K562 (cell line): ENCODE measurements at regions not wholly inside any gene's neighbourhood (a gene's known extent, or its start where the extent isn't known, plus 50 kb on each side); places are given as distances from the start of the nearest gene placed in this dataset.

ENCODE experiments used
- ATAC-seq: fragments of 200-7000 bp; cut with Tn5 transposase; 3 replicates; pipeline ENCODE4 v1.9.1; 2020; ENCODE audit warnings: moderate library complexity
- BruUV-seq: library from RNA; stranded (reverse); fragments of 400-500 nt; replicated peaks from 2 replicates; lab custom pipeline; 2021; lab: Mats Ljungman, UMichigan
- CTCF ChIA-PET: fragments of 300-600 bp; formaldehyde crosslinking; extraction: SDS; loops from one replicate; lab custom pipeline; 2021; ENCODE audit warnings: low intra/inter-chr PET ratio; lab: Yijun Ruan, JAX
- POLR2A ChIA-PET: fragments of 300-600, 350-650 bp; sonication (Branson Sonifier 250); formaldehyde crosslinking; extraction: SDS; loops from one replicate; lab custom pipeline; 2021; ENCODE audit warnings: antibody characterized with exemption, inconsistent platforms; lab: Yijun Ruan, JAX
- DNase-seq, 4 experiments: peaks; one replicate each; pipeline versions ENCODE4 v3.0.0 to v3.0.0-alpha.2; 2011 to 2018; ENCODE audit warnings: low spot score in 3 of 4, mixed read lengths in 3 of 4; ENCODE audit errors: extremely low read depth in 1 of 4
- FAIRE-seq: peaks from 2 replicates; lab custom pipeline; 2011; peaks lifted over from hg19 to GRCh38; lab: Jason Lieb, UNC
- H2AFZ ChIP-seq: 2 replicates; pipeline ENCODE4 v1.6.0; 2011; ENCODE audit warnings: low read depth, low read length, control low read depth, inconsistent platforms
- H3K27ac ChIP-seq: fragments of 200-600 bp; 3 replicates; pipeline ENCODE4 v1.8.0; 2011; ENCODE audit warnings: low read depth, mild to moderate bottlenecking, control low read depth, inconsistent platforms, low read length, moderate library complexity, mixed read lengths; ENCODE audit errors: extremely low read depth
- H3K27me3 ChIP-seq, 2 experiments: fragments of 300-600 bp in 1 of 2; 2 replicates in 1 of 2; 3 replicates in 1 of 2; pipeline versions ENCODE4 v1.6.0 to v1.8.0; 2011; ENCODE audit warnings: inconsistent platforms in 2 of 2, low read length in 2 of 2, mild to moderate bottlenecking in 1 of 2, mixed read lengths in 1 of 2, moderate library complexity in 1 of 2; ENCODE audit not compliant: control insufficient read depth in 2 of 2, insufficient read depth in 2 of 2
- H3K36me3 ChIP-seq: fragments of 300-600 bp; 3 replicates; pipeline ENCODE4 v1.8.0; 2011; ENCODE audit warnings: mild to moderate bottlenecking, low read length, inconsistent platforms; ENCODE audit not compliant: control insufficient read depth, insufficient read depth
- H3K4me1 ChIP-seq, 2 experiments: fragments of 200-600 bp in 1 of 2; replicated peaks in 1 of 2; 2 replicates in 1 of 2; 3 replicates in 1 of 2; pipeline versions ENCODE4 v1.5.1 to v1.8.0; 2011; ENCODE audit warnings: inconsistent platforms in 2 of 2, low read length in 2 of 2, mild to moderate bottlenecking in 1 of 2, mixed read lengths in 1 of 2, moderate library complexity in 1 of 2; ENCODE audit not compliant: control insufficient read depth in 2 of 2, insufficient read depth in 2 of 2
- H3K4me2 ChIP-seq: 2 replicates; pipeline ENCODE4 v1.6.1; 2011; ENCODE audit warnings: low read length, control low read depth, inconsistent platforms, mixed read lengths; ENCODE audit not compliant: insufficient read depth
- H3K4me3 ChIP-seq: fragments of 200-600 bp; sonication (generic), shearing (Covaris generic); 2 replicates; pipeline ENCODE4 v1.5.1; 2016; ENCODE audit warnings: control low read depth, inconsistent platforms
- H3K79me2 ChIP-seq: fragments of 200-600 bp; 3 replicates; pipeline ENCODE4 v1.8.0; 2011; ENCODE audit warnings: low read length, inconsistent platforms; ENCODE audit not compliant: control insufficient read depth, insufficient read depth
- H3K9ac ChIP-seq, 2 experiments: 2 replicates each; pipeline versions ENCODE4 v1.6.0 to v1.6.1; 2011; ENCODE audit warnings: low read depth in 2 of 2, low read length in 2 of 2, control low read depth in 1 of 2, inconsistent platforms in 1 of 2, mild to moderate bottlenecking in 1 of 2, mixed read lengths in 1 of 2; ENCODE audit not compliant: insufficient read depth in 1 of 2
- H3K9me1 ChIP-seq: one replicate; pipeline ENCODE4 v1.6.0; 2011; ENCODE audit warnings: inconsistent platforms, mild to moderate bottlenecking, low read length, moderate library complexity; ENCODE audit not compliant: control insufficient read depth, insufficient read depth
- H3K9me3 ChIP-seq: replicated peaks from 2 replicates; pipeline ENCODE4 v1.5.1; 2011; ENCODE audit warnings: low read depth, low read length, inconsistent platforms; ENCODE audit not compliant: control insufficient read depth, insufficient read depth
- H4K20me1 ChIP-seq: replicated peaks from 2 replicates; pipeline ENCODE4 v1.6.1; 2011; ENCODE audit warnings: low read length, inconsistent platforms, mixed read lengths; ENCODE audit not compliant: control insufficient read depth, insufficient read depth
- ESRRA ChIP-seq: fragments of 450-650 bp; IDR thresholded peaks from 2 replicates; pipeline ENCODE4 v1.6.1; 2014; ENCODE audit warnings: low read depth, mild to moderate bottlenecking, moderate library complexity, borderline replicate concordance
- ETV1 ChIP-seq: fragments of 450-650 bp; conservative IDR thresholded peaks from 2 replicates; pipeline ENCODE4 v1.6.1; 2016; ENCODE audit warnings: missing genetic modification characterization, control low read depth, low read depth, missing compliant biosample characterization
- MAFF ChIP-seq: IDR thresholded peaks from 2 replicates; pipeline ENCODE4 v1.6.1; 2012; ENCODE audit warnings: low read length, improper control_type of control experiment
- NELFE ChIP-seq: IDR thresholded peaks from 2 replicates; pipeline ENCODE4 v1.6.1; 2011; ENCODE audit warnings: mild to moderate bottlenecking; ENCODE audit not compliant: insufficient read depth, insufficient read length
- SAFB ChIP-seq: fragments of 200-400 bp; formaldehyde crosslinking; IDR thresholded peaks from 2 replicates; pipeline ENCODE4 v1.6.1; 2017; ENCODE audit warnings: low read depth, low read length, borderline replicate concordance
- SIRT6 ChIP-seq: IDR thresholded peaks from one replicate; pipeline ENCODE4 v1.6.1; 2012; ENCODE audit warnings: low read depth, mild to moderate bottlenecking, control low read depth, inconsistent platforms, low read length, moderate library complexity
- TFAM ChIP-seq: fragments of 250-450 bp; sonication (Bioruptor Pico); conservative IDR thresholded peaks from 2 replicates; pipeline ENCODE4 v1.5.0; 2021; ENCODE audit warnings: mild to moderate bottlenecking, moderate library complexity
- TRIM24 ChIP-seq, 2 experiments: fragments of 450-650 bp; IDR thresholded peaks; 2 replicates each; pipeline ENCODE4 v1.6.1; 2016
- ZNF668 ChIP-seq: fragments of 250-450 bp; sonication (Bioruptor Pico); IDR thresholded peaks from 2 replicates; pipeline ENCODE4 v1.8.0; 2022; ENCODE audit warnings: mild to moderate bottlenecking, inconsistent platforms
- WGBS: fragments of 100-300 bp; shearing (Covaris generic); methylation state at CpG from one replicate; pipeline ENCODE4 v1.1.6; 2016; ENCODE audit warnings: low coverage, mixed read lengths; ENCODE audit not compliant: insufficient coverage; ENCODE audit errors: missing lambda C conversion rate; 5-methylcytosine and 5-hydroxymethylcytosine counted together
- in situ Hi-C: fragments of 300-500 bp; cut with MboI; formaldehyde crosslinking; loops from 4 replicates; pipeline ENCODE4 v1.15.0; 2018; ENCODE audit warnings: inconsistent platforms, mixed read lengths
- intact Hi-C: fragments of 100-400 bp; cut with micrococcal nuclease; formaldehyde crosslinking; loops from 2 replicates; pipeline ENCODE4 v1.14.2; 2022
- TF ChIP-seq, protein P1 (sequence below): fragments of 450-650 bp; formaldehyde crosslinking; conservative IDR thresholded peaks from 2 replicates; pipeline ENCODE4 v1.4.0; 2022; ENCODE audit warnings: mild to moderate bottlenecking, missing genetic modification characterization

GRCh38 chr1:82485591-82486369 is 685.0 kb downstream of the ADGRL2 start:
- FAIRE-seq (no peak), ATAC-seq (no peak), DNase-seq (no peak)
- ChIA-PET CTCF (no interaction called here), POLR2A (no interaction called here)
- no peaks in the 10 kb centered on the region for H3K4me1 ChIP-seq
- in situ Hi-C loops = no loop called here
- H3K4me2 ChIP-seq = no peak overlapping the region
- H3K9ac ChIP-seq = no peak overlapping the region
- H4K20me1 ChIP-seq = no peaks in the 10 kb centered on the region
- no TSS peak for BruUV-seq
- no peak overlapping the region for H3K4me3 ChIP-seq
- intact Hi-C loops = no loop called here
- no peaks in the 10 kb centered on the region for H3K9me3 ChIP-seq
- no peaks in the 10 kb centered on the region for H3K9me1 ChIP-seq
- no peaks in the 10 kb centered on the region for H3K79me2 ChIP-seq
- no peaks in the 10 kb centered on the region for H3K36me3 ChIP-seq
- no peaks in the 10 kb centered on the region for H3K27me3 ChIP-seq
- H2AFZ ChIP-seq = no peak overlapping the region
- TF ChIP-seq ZNF668 (CRISPR knock-in tag) (no peak), SIRT6 (no peak), TFAM (CRISPR knock-in tag) (no peak), MAFF (no peak), SAFB (no peak), ETV1 (tag) (no peak), TRIM24 (IDR thresholded peaks at IDR 0.05) (no peak), ESRRA (no peak), NELFE (no peak)
- TF ChIP-seq, protein P1, sequence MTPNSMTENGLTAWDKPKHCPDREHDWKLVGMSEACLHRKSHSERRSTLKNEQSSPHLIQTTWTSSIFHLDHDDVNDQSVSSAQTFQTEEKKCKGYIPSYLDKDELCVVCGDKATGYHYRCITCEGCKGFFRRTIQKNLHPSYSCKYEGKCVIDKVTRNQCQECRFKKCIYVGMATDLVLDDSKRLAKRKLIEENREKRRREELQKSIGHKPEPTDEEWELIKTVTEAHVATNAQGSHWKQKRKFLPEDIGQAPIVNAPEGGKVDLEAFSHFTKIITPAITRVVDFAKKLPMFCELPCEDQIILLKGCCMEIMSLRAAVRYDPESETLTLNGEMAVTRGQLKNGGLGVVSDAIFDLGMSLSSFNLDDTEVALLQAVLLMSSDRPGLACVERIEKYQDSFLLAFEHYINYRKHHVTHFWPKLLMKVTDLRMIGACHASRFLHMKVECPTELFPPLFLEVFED (CRISPR knock-in tag) = no peak
- WGBS = 0% methylated on average over 4 of the region's 4 CpGs
- no peak overlapping the region for H3K27ac ChIP-seq
